ENCODE measurements at regions not wholly inside any gene's neighbourhood (a gene's known extent, or its start where the extent isn't known, plus 50 kb on each side); places are given as distances from the start of the nearest gene placed in this dataset.

GRCh38 chr13:77417897-77418296, 91.0 kb upstream of the MYCBP2 start:
- no peak for TF ChIP-seq CTCF (IDR thresholded peaks at IDR 0.05; ENCODE audit: low read depth, low read length)
- TF ChIP-seq EZH2phosphoT487 (IDR thresholded peaks at IDR 0.05; ENCODE audit: low read depth): no peak
- H3K4me2 ChIP-seq (ENCODE audit: low read length): no peak overlapping the region
- no peak overlapping the region for H2AFZ ChIP-seq (ENCODE audit: low read depth, low read length)
- no peaks in the 10 kb centered on the region for H3K79me2 ChIP-seq (ENCODE audit: low read length)
- H3K4me3 ChIP-seq (ENCODE audit: low read length): no peak overlapping the region
- no peak overlapping the region for H3K9ac ChIP-seq (ENCODE audit: low read length)
- H3K36me3 ChIP-seq (replicated peaks; ENCODE audit: low read depth, low read length): no peaks in the 10 kb centered on the region
- peaks cover 35% of the 10 kb centered on the region for H3K4me1 ChIP-seq (ENCODE audit: low read length)
- H3K9me3 ChIP-seq (ENCODE audit: insufficient read depth, low read length): no peaks in the 10 kb centered on the region
- peaks cover 14% of the 10 kb centered on the region; the same call in 1 of the 2 replicates for H3K27me3 ChIP-seq (ENCODE audit: low read depth, low read length)
- H3K27ac ChIP-seq (ENCODE audit: low read length): no peak overlapping the region
- H4K20me1 ChIP-seq (ENCODE audit: insufficient read depth, low read length): no peaks in the 10 kb centered on the region

- Histone ChIP-seq H4K20me1 (ENCODE audit: insufficient read depth, low read length) (no peaks in the 10 kb centered on the region), H3K4me2 (ENCODE audit: low read length) (peak overlapping the region; percentile 63), H3K79me2 (ENCODE audit: low read length) (no peaks in the 10 kb centered on the region), H3K36me3 (replicated peaks; ENCODE audit: low read depth, low read length) (no peaks in the 10 kb centered on the region), H3K4me3 (ENCODE audit: low read length) (peak overlapping the region; percentile 13; the same call in 1 of the 2 replicates), H3K9me3 (ENCODE audit: insufficient read depth, low read length) (no peaks in the 10 kb centered on the region), H2AFZ (ENCODE audit: low read depth, low read length) (no peak overlapping the region), H3K9ac (ENCODE audit: low read length) (no peak overlapping the region), H3K27me3 (ENCODE audit: low read depth, low read length) (peaks cover 14% of the 10 kb centered on the region; the same call in 1 of the 2 replicates), H3K4me1 (ENCODE audit: low read length) (peaks cover 35% of the 10 kb centered on the region), H3K27ac (ENCODE audit: low read length) (peak overlapping the region; percentile 60; the same call in 1 of the 2 replicates)
- no peak for TF ChIP-seq CTCF (IDR thresholded peaks at IDR 0.05; ENCODE audit: low read depth, low read length)
- no peak for TF ChIP-seq EZH2phosphoT487 (IDR thresholded peaks at IDR 0.05; ENCODE audit: low read depth)
Measured at GRCh38 chr13:77416666-77417212, 89.8 kb upstream of the MYCBP2 start.

GRCh38 chr13:77415253-77416071, 88.6 kb upstream of the MYCBP2 start:
- peak overlapping the region; percentile 17 for H3K4me3 ChIP-seq (ENCODE audit: low read length)
- peak overlapping the region; percentile 43; the same call in 1 of the 2 replicates for H2AFZ ChIP-seq (ENCODE audit: low read depth, low read length)
- H3K27ac ChIP-seq (ENCODE audit: low read length): peak overlapping the region; percentile 60
- H3K36me3 ChIP-seq (replicated peaks; ENCODE audit: low read depth, low read length): no peaks in the 10 kb centered on the region
- no peaks in the 10 kb centered on the region for H3K79me2 ChIP-seq (ENCODE audit: low read length)
- peak overlapping the region; percentile 63 for H3K4me2 ChIP-seq (ENCODE audit: low read length)
- H3K9me3 ChIP-seq (ENCODE audit: insufficient read depth, low read length): no peaks in the 10 kb centered on the region
- H3K9ac ChIP-seq (ENCODE audit: low read length): peak overlapping the region; percentile 21
- TF ChIP-seq EZH2phosphoT487 (IDR thresholded peaks at IDR 0.05; ENCODE audit: low read depth): no peak
- no peak for TF ChIP-seq CTCF (IDR thresholded peaks at IDR 0.05; ENCODE audit: low read depth, low read length)
- H4K20me1 ChIP-seq (ENCODE audit: insufficient read depth, low read length): no peaks in the 10 kb centered on the region
- H3K4me1 ChIP-seq (ENCODE audit: low read length): peaks cover 35% of the 10 kb centered on the region
- peaks cover 14% of the 10 kb centered on the region; the same call in 1 of the 2 replicates for H3K27me3 ChIP-seq (ENCODE audit: low read depth, low read length)

GRCh38 chr13:77412860-77413259, 86.0 kb upstream of the MYCBP2 start:
- no peaks in the 10 kb centered on the region for H3K9me3 ChIP-seq (ENCODE audit: insufficient read depth, low read length)
- no peak overlapping the region for H3K4me3 ChIP-seq (ENCODE audit: low read length)
- H3K27me3 ChIP-seq (ENCODE audit: low read depth, low read length): peaks cover 3% of the 10 kb centered on the region; the same call in 1 of the 2 replicates
- no peak overlapping the region for H3K4me2 ChIP-seq (ENCODE audit: low read length)
- no peak overlapping the region for H2AFZ ChIP-seq (ENCODE audit: low read depth, low read length)
- H3K27ac ChIP-seq (ENCODE audit: low read length): no peak overlapping the region
- no peak for TF ChIP-seq EZH2phosphoT487 (IDR thresholded peaks at IDR 0.05; ENCODE audit: low read depth)
- H3K79me2 ChIP-seq (ENCODE audit: low read length): no peaks in the 10 kb centered on the region
- H3K36me3 ChIP-seq (replicated peaks; ENCODE audit: low read depth, low read length): no peaks in the 10 kb centered on the region
- H4K20me1 ChIP-seq (ENCODE audit: insufficient read depth, low read length): no peaks in the 10 kb centered on the region
- no peak overlapping the region for H3K9ac ChIP-seq (ENCODE audit: low read length)
- peaks cover 35% of the 10 kb centered on the region for H3K4me1 ChIP-seq (ENCODE audit: low read length)
